Neural progenitor cell (in vitro differentiated cells): ENCODE measurements at regions not wholly inside any gene's neighbourhood (a gene's known extent, or its start where the extent isn't known, plus 50 kb on each side); places are given as distances from the start of the nearest gene placed in this dataset.

ENCODE experiments used
- EZH2 ChIP-seq: fragments of 200-600 bp; sonication (generic); IDR thresholded peaks from 2 replicates; pipeline ENCODE4 v1.6.1; 2017; ENCODE audit warnings: antibody characterized with exemption, mild to moderate bottlenecking, moderate library complexity
- EZH2phosphoT487 ChIP-seq: fragments of 200-600 bp; sonication (generic); IDR thresholded peaks from 2 replicates; pipeline ENCODE4 v1.6.1; 2017; ENCODE audit warnings: antibody characterized with exemption
- TF ChIP-seq, protein P1 (sequence below): fragments of 200-600 bp; sonication (generic); IDR thresholded peaks from 2 replicates; pipeline ENCODE4 v1.5.1; 2017; ENCODE audit warnings: antibody characterized with exemption, mild to moderate bottlenecking

DNA sequence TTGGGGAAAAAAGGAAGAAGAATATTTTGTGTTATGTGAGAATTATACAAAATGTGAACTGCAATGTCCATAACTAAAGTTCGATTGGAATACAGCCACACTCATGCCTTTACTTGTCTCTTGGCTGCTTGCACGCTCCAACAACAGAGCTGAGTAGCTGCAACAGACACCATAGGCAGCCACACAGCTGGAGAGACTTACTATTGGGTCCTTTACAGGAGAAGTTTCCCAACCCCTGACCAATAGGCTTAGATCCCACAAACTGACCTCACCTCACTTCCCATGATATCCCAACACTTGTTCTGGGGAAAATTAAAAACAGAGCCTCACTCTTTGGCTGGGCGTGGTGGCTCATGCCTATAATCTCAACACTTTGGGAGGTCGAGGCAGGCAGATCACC, 213.8 kb downstream of the SH3BP4 start:
- TF ChIP-seq, protein P1, sequence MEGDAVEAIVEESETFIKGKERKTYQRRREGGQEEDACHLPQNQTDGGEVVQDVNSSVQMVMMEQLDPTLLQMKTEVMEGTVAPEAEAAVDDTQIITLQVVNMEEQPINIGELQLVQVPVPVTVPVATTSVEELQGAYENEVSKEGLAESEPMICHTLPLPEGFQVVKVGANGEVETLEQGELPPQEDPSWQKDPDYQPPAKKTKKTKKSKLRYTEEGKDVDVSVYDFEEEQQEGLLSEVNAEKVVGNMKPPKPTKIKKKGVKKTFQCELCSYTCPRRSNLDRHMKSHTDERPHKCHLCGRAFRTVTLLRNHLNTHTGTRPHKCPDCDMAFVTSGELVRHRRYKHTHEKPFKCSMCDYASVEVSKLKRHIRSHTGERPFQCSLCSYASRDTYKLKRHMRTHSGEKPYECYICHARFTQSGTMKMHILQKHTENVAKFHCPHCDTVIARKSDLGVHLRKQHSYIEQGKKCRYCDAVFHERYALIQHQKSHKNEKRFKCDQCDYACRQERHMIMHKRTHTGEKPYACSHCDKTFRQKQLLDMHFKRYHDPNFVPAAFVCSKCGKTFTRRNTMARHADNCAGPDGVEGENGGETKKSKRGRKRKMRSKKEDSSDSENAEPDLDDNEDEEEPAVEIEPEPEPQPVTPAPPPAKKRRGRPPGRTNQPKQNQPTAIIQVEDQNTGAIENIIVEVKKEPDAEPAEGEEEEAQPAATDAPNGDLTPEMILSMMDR: no peak
- TF ChIP-seq EZH2: no peak
- no peak for TF ChIP-seq EZH2phosphoT487
